HCT116 (cell line): ENCODE measurements at regions not wholly inside any gene's neighbourhood (a gene's known extent, or its start where the extent isn't known, plus 50 kb on each side); places are given as distances from the start of the nearest gene placed in this dataset.

Experiments
- ATAC-seq: fragments of 200-7000 bp; cut with Tn5 transposase; 2 replicates; pipeline ENCODE4 v1.9.1; 2020; ENCODE audit warnings: mild to moderate bottlenecking, moderate library complexity
- BruUV-seq: library from RNA; stranded (reverse); fragments of 400-500 nt; replicated peaks from 2 replicates; lab custom pipeline; 2021; lab: Mats Ljungman, UMichigan
- CTCF ChIA-PET: fragments of 300-600 bp; sonication (Branson Sonifier 250); formaldehyde crosslinking; loops from one replicate; lab custom pipeline; 2021; ENCODE audit warnings: antibody characterized with exemption; lab: Charles Lee
- POLR2A ChIA-PET: fragments of 300-600, 350-600 bp; sonication (Branson Sonifier 250); formaldehyde crosslinking; loops from one replicate; lab custom pipeline; 2021; ENCODE audit warnings: antibody characterized with exemption; lab: Charles Lee
- RAD21 ChIA-PET, 2 experiments: fragments of 300-600 bp; sonication (Branson Sonifier 250); formaldehyde crosslinking; loops; one replicate each; lab custom pipeline; 2023; ENCODE audit warnings: low total read pairs in 2 of 2; ENCODE audit not compliant: uncharacterized antibody in 2 of 2, unreplicated experiment in 2 of 2, low non-redundant PET in 1 of 2; lab: Charles Lee
- DNase-seq: peaks from one replicate; pipeline ENCODE4 v3.0.0-alpha.2; 2010; ENCODE audit warnings: low read depth, low spot score
- H2AFZ ChIP-seq: fragments of 200-600 bp; shearing (Covaris generic), sonication (generic); 2 replicates; pipeline ENCODE4 v1.6.1; 2017; ENCODE audit warnings: low read depth, mixed run types, mixed read lengths, antibody characterized with exemption, low read length; ENCODE audit not compliant: poor library complexity, severe bottlenecking
- H3K27ac ChIP-seq: 2 replicates; pipeline ENCODE4 v1.5.1; 2012; ENCODE audit warnings: low read depth, low read length
- H3K27me3 ChIP-seq: fragments of 200-600 bp; sonication (generic); 2 replicates; pipeline ENCODE4 v1.6.1; 2016; ENCODE audit warnings: mixed run types, low read length, mixed read lengths; ENCODE audit not compliant: insufficient read depth
- H3K36me3 ChIP-seq, 2 experiments: fragments of 200-500 bp in 1 of 2; fragments of 200-600 bp in 1 of 2; sonication (Bioruptor generic) in 1 of 2; sonication (generic) in 1 of 2; 2 replicates each; pipeline versions ENCODE4 v1.5.1 to v1.6.1; 2014 to 2016; ENCODE audit warnings: low read length in 2 of 2, inconsistent platforms in 1 of 2, mixed read lengths in 1 of 2, mixed run types in 1 of 2; ENCODE audit not compliant: insufficient read depth in 2 of 2, control insufficient read depth in 1 of 2
- H3K4me1 ChIP-seq, 2 experiments: fragments of 200-600 bp in 1 of 2; sonication (generic) in 1 of 2; 2 replicates each; pipeline versions ENCODE4 v1.5.1 to v1.6.1; 2012 to 2017; ENCODE audit warnings: low read length in 2 of 2, inconsistent platforms in 1 of 2, mild to moderate bottlenecking in 1 of 2, mixed read lengths in 1 of 2, mixed run types in 1 of 2, moderate library complexity in 1 of 2; ENCODE audit not compliant: insufficient read depth in 2 of 2, control insufficient read depth in 1 of 2
- H3K4me2 ChIP-seq: fragments of 200-600 bp; sonication (generic); 2 replicates; pipeline ENCODE4 v1.6.1; 2017; ENCODE audit warnings: mixed run types, low read length, mixed read lengths
- H3K4me3 ChIP-seq, 2 experiments: fragments of 200-600 bp in 1 of 2; sonication (generic) in 1 of 2; replicated peaks in 1 of 2; 2 replicates each; pipeline ENCODE4 v1.5.1; 2011 to 2016; ENCODE audit warnings: low read length in 2 of 2, control low read depth in 1 of 2, low read depth in 1 of 2, mild to moderate bottlenecking in 1 of 2, mixed read lengths in 1 of 2, mixed run types in 1 of 2
- H3K79me2 ChIP-seq: fragments of 200-600 bp; sonication (generic); 2 replicates; pipeline ENCODE4 v1.6.1; 2017; ENCODE audit warnings: mild to moderate bottlenecking, mixed run types, low read length, moderate library complexity, mixed read lengths; ENCODE audit not compliant: insufficient read depth
- H3K9ac ChIP-seq: fragments of 200-600 bp; sonication (generic); 2 replicates; pipeline ENCODE4 v1.6.1; 2016; ENCODE audit warnings: low read length, mixed read lengths
- H3K9me2 ChIP-seq: fragments of 200-600 bp; sonication (generic), shearing (Covaris generic); 2 replicates; pipeline ENCODE4 v1.6.1; 2017; ENCODE audit warnings: mixed run types, mild to moderate bottlenecking, moderate library complexity; ENCODE audit not compliant: insufficient read depth
- H3K9me3 ChIP-seq, 2 experiments: fragments of 200-500 bp in 1 of 2; fragments of 200-600 bp in 1 of 2; sonication (Bioruptor generic) in 1 of 2; sonication (generic) in 1 of 2; 2 replicates each; pipeline ENCODE4 v1.6.1; 2014 to 2017; ENCODE audit warnings: low read length in 2 of 2, mixed read lengths in 2 of 2, inconsistent platforms in 1 of 2, low read depth in 1 of 2, mild to moderate bottlenecking in 1 of 2, mixed run types in 1 of 2, moderate library complexity in 1 of 2; ENCODE audit not compliant: control insufficient read depth in 1 of 2, insufficient read depth in 1 of 2
- H4K20me1 ChIP-seq: fragments of 200-600 bp; sonication (generic), shearing (Covaris generic); 2 replicates; pipeline ENCODE4 v1.6.1; 2017; ENCODE audit warnings: mixed run types, mild to moderate bottlenecking, moderate library complexity; ENCODE audit not compliant: insufficient read depth
- ATF3 ChIP-seq: IDR thresholded peaks from 2 replicates; pipeline ENCODE4 v1.6.1; 2012
- CBX3 ChIP-seq: IDR thresholded peaks from 2 replicates; pipeline ENCODE4 v1.6.1; 2012; ENCODE audit warnings: low read depth
- CEBPB ChIP-seq: IDR thresholded peaks from 2 replicates; pipeline ENCODE4 v1.6.1; 2012; ENCODE audit warnings: low read depth
- CTCF ChIP-seq, 3 experiments: fragments of 200-600 bp in 1 of 3; sonication (generic) in 1 of 3; IDR thresholded peaks in 2 of 3; conservative IDR thresholded peaks in 1 of 3; 2 replicates each; pipeline ENCODE4 v1.5.1; 2012 to 2017; ENCODE audit warnings: low read depth in 2 of 3, low read length in 2 of 3, antibody characterized with exemption in 1 of 3, borderline replicate concordance in 1 of 3, control low read depth in 1 of 3, mild to moderate bottlenecking in 1 of 3, mixed read lengths in 1 of 3, mixed run types in 1 of 3, moderate library complexity in 1 of 3; ENCODE audit not compliant: insufficient read depth in 1 of 3
- EZH2 ChIP-seq: fragments of 200-600 bp; sonication (generic); IDR thresholded peaks from 2 replicates; pipeline ENCODE4 v1.6.1; 2017; ENCODE audit warnings: antibody characterized with exemption, mixed run types
- MAX ChIP-seq: IDR thresholded peaks from 2 replicates; pipeline ENCODE4 v1.6.1; 2012
- POLR2AphosphoS5 ChIP-seq: IDR thresholded peaks from 2 replicates; pipeline ENCODE4 v1.6.1; 2011; ENCODE audit warnings: mild to moderate bottlenecking, low read depth, low read length, moderate library complexity
- REST ChIP-seq: IDR thresholded peaks from 2 replicates; pipeline ENCODE4 v1.6.1; 2012; ENCODE audit warnings: low read depth
- SP1 ChIP-seq: IDR thresholded peaks from 2 replicates; pipeline ENCODE4 v1.6.1; 2012; ENCODE audit warnings: low read depth
- ZFX ChIP-seq: fragments of 450-650 bp; IDR thresholded peaks from 2 replicates; pipeline ENCODE4 v1.6.1; 2017
- ZNF274 ChIP-seq: fragments of 200-500 bp; sonication (Bioruptor generic); IDR thresholded peaks from 2 replicates; pipeline ENCODE4 v1.6.1; 2014; ENCODE audit warnings: mild to moderate bottlenecking, low read depth, low read length, inconsistent platforms
- intact Hi-C: fragments of 100-400 bp; cut with micrococcal nuclease; formaldehyde crosslinking; loops from 2 replicates; pipeline ENCODE4 v1.10.0; 2022

GRCh38 chr7:67777119-67777518, 780.5 kb downstream of the TYW1 start:
- Histone ChIP-seq H3K79me2 (no peaks in the 10 kb centered on the region), H4K20me1 (no peaks in the 10 kb centered on the region), H3K27me3 (no peaks in the 10 kb centered on the region), H3K36me3 (no peaks in the 10 kb centered on the region), H3K4me1 (no peaks in the 10 kb centered on the region), H3K9me2 (no peaks in the 10 kb centered on the region), H2AFZ (no peak overlapping the region), H3K9me3 (peaks cover 0 to 7% of the 10 kb centered on the region in 2 experiments; a peak in 1 of 4 replicates), H3K9ac (no peak overlapping the region), H3K4me2 (no peak overlapping the region), H3K27ac (no peak overlapping the region), H3K4me3 (no peak overlapping the region)
- TF ChIP-seq REST (no peak), EZH2 (no peak), ZNF274 (no peak)
- intact Hi-C loops, result no loop called here
- ChIA-PET RAD21 (no interaction called here), CTCF (no interaction called here), POLR2A (no interaction called here)
- DNase-seq (no peak), ATAC-seq (no peak)
- BruUV-seq, result no TSS peak

- Histone ChIP-seq H3K4me1 (no peaks in the 10 kb centered on the region), H3K27ac (no peak overlapping the region), H3K9ac (no peak overlapping the region), H4K20me1 (no peaks in the 10 kb centered on the region), H2AFZ (no peak overlapping the region), H3K9me2 (no peaks in the 10 kb centered on the region), H3K4me3 (no peak overlapping the region), H3K79me2 (no peaks in the 10 kb centered on the region), H3K4me2 (no peak overlapping the region), H3K27me3 (no peaks in the 10 kb centered on the region), H3K9me3 (peaks cover 0 to 5% of the 10 kb centered on the region in 2 experiments; a peak in 1 of 4 replicates), H3K36me3 (no peaks in the 10 kb centered on the region)
- ChIA-PET CTCF (no interaction called here), POLR2A (no interaction called here), RAD21 (no interaction called here)
- intact Hi-C loops, result no loop called here
- no TSS peak for BruUV-seq
- ATAC-seq (no peak), DNase-seq (no peak)
- TF ChIP-seq SP1, result no peak
- TF ChIP-seq MAX, result no peak
- no peak for TF ChIP-seq POLR2AphosphoS5
- no peak for TF ChIP-seq ATF3
- TF ChIP-seq CBX3, result no peak
- no peak for TF ChIP-seq REST
- TF ChIP-seq CTCF (IDR thresholded peaks at IDR 0.05 in 2 of 3, conservative IDR thresholded peaks at IDR 0.05 in 1 of 3; ENCODE audit: borderline replicate concordance in 1 of 3, insufficient read depth in 1 of 3, low read depth in 2 of 3, low read length in 2 of 3), result no peak
- TF ChIP-seq CEBPB, result no peak
- no peak for TF ChIP-seq ZNF274
- no peak for TF ChIP-seq ZFX
These were observed 785.2 kb downstream of the TYW1 start for GRCh38 chr7:67781841-67782240.
